Colonic mucosa (tissue), 4 donors: ENCODE measurements at regions not wholly inside any gene's neighbourhood (a gene's known extent, or its start where the extent isn't known, plus 50 kb on each side); places are given as distances from the start of the nearest gene placed in this dataset.

Experiments
- DNase-seq: peaks from one replicate; pipeline ENCODE4 v3.0.0-alpha.2; 2020
- H3K27ac ChIP-seq: fragments of 200-600 bp; one replicate; pipeline ENCODE4 v1.8.0; 2021
- H3K27me3 ChIP-seq: fragments of 200-600 bp; one replicate; pipeline ENCODE4 v1.8.0; 2021
- H3K36me3 ChIP-seq: fragments of 200-600 bp; one replicate; pipeline ENCODE4 v1.8.0; 2021
- H3K4me1 ChIP-seq: fragments of 200-600 bp; one replicate; pipeline ENCODE4 v1.8.0; 2021; ENCODE audit warnings: mild to moderate bottlenecking
- H3K4me3 ChIP-seq: fragments of 200-600 bp; one replicate; pipeline ENCODE4 v1.8.0; 2021
- H3K9ac ChIP-seq, 2 donors: one replicate each; pipeline ENCODE4 v1.7.0; 2013; ENCODE audit warnings: control low read depth in 2 of 2, low read depth in 2 of 2, low read length in 2 of 2
- H3K9me3 ChIP-seq: fragments of 200-600 bp; one replicate; pipeline ENCODE4 v1.8.0; 2021
- CTCF ChIP-seq: fragments of 200-600 bp; IDR thresholded peaks from one replicate; pipeline ENCODE4 v1.8.0; 2022; ENCODE audit warnings: antibody characterized with exemption, mild to moderate bottlenecking
- intact Hi-C: fragments of 100-400 bp; cut with DNase I; formaldehyde crosslinking; loops from one replicate; pipeline ENCODE4 v1.14.1; 2022
- donor health status: healthy.
- donor health status: DM: no; HTN: no; CAD: no.
- donor health status: DM: no; HTN: no; CAD: no.

GRCh38 chr7:33798686-33799325, 106.5 kb upstream of the BMPER start:
- intact Hi-C loops = no loop called here
- Histone ChIP-seq H3K4me3 (no peak overlapping the region), H3K27ac (no peak overlapping the region), H3K36me3 (no peaks in the 10 kb centered on the region), H3K27me3 (no peaks in the 10 kb centered on the region), H3K9ac (no peak overlapping the region), H3K9me3 (no peaks in the 10 kb centered on the region), H3K4me1 (no peaks in the 10 kb centered on the region)
- no peak for DNase-seq
- TF ChIP-seq CTCF = no peak

- no peaks in the 10 kb centered on the region for H3K36me3 ChIP-seq
- DNase-seq = no peak
- intact Hi-C loops = no loop called here
- H3K9ac ChIP-seq = no peak overlapping the region
- H3K9me3 ChIP-seq = no peaks in the 10 kb centered on the region
- no peaks in the 10 kb centered on the region for H3K27me3 ChIP-seq
- H3K27ac ChIP-seq = no peak overlapping the region
- H3K4me1 ChIP-seq = no peaks in the 10 kb centered on the region
- no peak for TF ChIP-seq CTCF
- H3K4me3 ChIP-seq = no peak overlapping the region
Measured at GRCh38 chr7:33799766-33800165, 105.6 kb upstream of the BMPER start.

- Histone ChIP-seq H3K27me3 (no peaks in the 10 kb centered on the region), H3K36me3 (no peaks in the 10 kb centered on the region), H3K9me3 (no peaks in the 10 kb centered on the region), H3K9ac (no peak overlapping the region), H3K27ac (no peak overlapping the region), H3K4me3 (no peak overlapping the region), H3K4me1 (no peaks in the 10 kb centered on the region)
- DNase-seq = no peak
- no peak for TF ChIP-seq CTCF
- intact Hi-C loops = no loop called here
Measured at GRCh38 chr7:33802600-33802999, 102.7 kb upstream of the BMPER start.

- Histone ChIP-seq H3K9ac (no peak overlapping the region), H3K27ac (no peak overlapping the region)
- intact Hi-C loops = no loop called here
Measured at GRCh38 chr7:33804140-33804660, 101.1 kb upstream of the BMPER start.

GRCh38 chr7:33805630-33806233, 99.6 kb upstream of the BMPER start:
- DNase-seq = no peak
- H3K9ac ChIP-seq = no peak overlapping the region
- intact Hi-C loops = no loop called here

More at GRCh38 chr7:33804140-33804660, 101.1 kb upstream of the BMPER start:
- H3K4me1 ChIP-seq = no peaks in the 10 kb centered on the region
- TF ChIP-seq CTCF = no peak
- no peaks in the 10 kb centered on the region for H3K36me3 ChIP-seq
- no peaks in the 10 kb centered on the region for H3K27me3 ChIP-seq
- no peak for DNase-seq
- no peaks in the 10 kb centered on the region for H3K9me3 ChIP-seq
- H3K4me3 ChIP-seq = no peak overlapping the region

More at GRCh38 chr7:33805630-33806233, 99.6 kb upstream of the BMPER start:
- H3K36me3 ChIP-seq = no peaks in the 10 kb centered on the region
- H3K27me3 ChIP-seq = no peaks in the 10 kb centered on the region
- no peaks in the 10 kb centered on the region for H3K4me1 ChIP-seq
- no peaks in the 10 kb centered on the region for H3K9me3 ChIP-seq
- no peak overlapping the region for H3K4me3 ChIP-seq
- TF ChIP-seq CTCF = no peak
- no peak overlapping the region for H3K27ac ChIP-seq
